ENCODE measurements at regions not wholly inside any gene's neighbourhood (a gene's known extent, or its start where the extent isn't known, plus 50 kb on each side); places are given as distances from the start of the nearest gene placed in this dataset.

- TF ChIP-seq, protein P1, sequence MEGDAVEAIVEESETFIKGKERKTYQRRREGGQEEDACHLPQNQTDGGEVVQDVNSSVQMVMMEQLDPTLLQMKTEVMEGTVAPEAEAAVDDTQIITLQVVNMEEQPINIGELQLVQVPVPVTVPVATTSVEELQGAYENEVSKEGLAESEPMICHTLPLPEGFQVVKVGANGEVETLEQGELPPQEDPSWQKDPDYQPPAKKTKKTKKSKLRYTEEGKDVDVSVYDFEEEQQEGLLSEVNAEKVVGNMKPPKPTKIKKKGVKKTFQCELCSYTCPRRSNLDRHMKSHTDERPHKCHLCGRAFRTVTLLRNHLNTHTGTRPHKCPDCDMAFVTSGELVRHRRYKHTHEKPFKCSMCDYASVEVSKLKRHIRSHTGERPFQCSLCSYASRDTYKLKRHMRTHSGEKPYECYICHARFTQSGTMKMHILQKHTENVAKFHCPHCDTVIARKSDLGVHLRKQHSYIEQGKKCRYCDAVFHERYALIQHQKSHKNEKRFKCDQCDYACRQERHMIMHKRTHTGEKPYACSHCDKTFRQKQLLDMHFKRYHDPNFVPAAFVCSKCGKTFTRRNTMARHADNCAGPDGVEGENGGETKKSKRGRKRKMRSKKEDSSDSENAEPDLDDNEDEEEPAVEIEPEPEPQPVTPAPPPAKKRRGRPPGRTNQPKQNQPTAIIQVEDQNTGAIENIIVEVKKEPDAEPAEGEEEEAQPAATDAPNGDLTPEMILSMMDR (IDR thresholded peaks at IDR 0.05), result no peak
- H3K9me3 Mint-ChIP-seq, result no peaks in the 10 kb centered on the region
- Histone ChIP-seq H3K36me3 (ENCODE audit: insufficient read depth, low read length) (no peaks in the 10 kb centered on the region), H3K27me3 (ENCODE audit: control insufficient read depth in 1 of 2, insufficient read depth in 2 of 2, low read length in 2 of 2) (peaks cover 2 to 4% of the 10 kb centered on the region in 2 experiments), H3K4me1 (ENCODE audit: insufficient read depth, low read length) (no peaks in the 10 kb centered on the region), H3K9me3 (ENCODE audit: control insufficient read depth in 1 of 2, insufficient read depth in 1 of 2, low read length in 2 of 2) (no peaks in the 10 kb centered on the region), H3K4me3 (ENCODE audit: low read length) (no peak overlapping the region), H3K27ac (ENCODE audit: low read depth in 1 of 2, low read length in 2 of 2) (no peak overlapping the region)
- no peaks in the 10 kb centered on the region for H3K4me1 Mint-ChIP-seq (ENCODE audit: low read depth)
- DNase-seq (no peak), ATAC-seq (ENCODE audit: poor library complexity) (no peak)
- H3K27ac Mint-ChIP-seq, result no peak overlapping the region
- CTCF ChIA-PET, result no interaction called here
- no peaks in the 10 kb centered on the region for H3K36me3 Mint-ChIP-seq (ENCODE audit: low read depth)
- POLR2A ChIA-PET, result no interaction called here
- intact Hi-C loops (cut with DNase I, micrococcal nuclease), result no loop called here
- H3K27me3 Mint-ChIP-seq, result peaks cover 20% of the 10 kb centered on the region
- no peak overlapping the region for H3K4me3 Mint-ChIP-seq
These were observed 81.7 kb downstream of the SDC1 start for GRCh38 chr2:20143263-20143662.

DNA sequence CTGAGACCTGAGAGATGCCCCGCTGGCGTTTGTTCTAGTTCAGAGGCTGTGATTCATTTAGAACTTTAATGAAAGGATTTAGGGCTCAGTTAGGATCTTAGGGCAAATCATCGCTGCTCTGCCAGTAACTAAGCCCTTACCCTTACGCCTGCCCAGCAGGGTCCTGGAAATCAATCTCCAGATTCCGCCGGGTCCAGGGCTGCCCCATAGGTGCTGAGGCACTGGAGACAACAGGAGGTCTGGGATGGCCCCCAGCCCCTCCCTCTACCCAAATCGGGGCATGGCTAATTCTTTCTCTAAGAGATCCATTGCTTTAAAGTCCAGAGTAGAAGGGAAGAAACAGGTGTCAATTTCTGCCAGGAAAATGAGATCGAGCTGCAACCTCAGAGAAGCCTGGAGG is 83.1 kb downstream of the SDC1 start:
- Histone ChIP-seq H3K27ac (ENCODE audit: low read depth in 1 of 2, low read length in 2 of 2) (no peak overlapping the region), H3K27me3 (ENCODE audit: control insufficient read depth in 1 of 2, insufficient read depth in 2 of 2, low read length in 2 of 2) (peaks cover 0 to 1% of the 10 kb centered on the region in 2 experiments), H3K4me3 (ENCODE audit: low read length) (no peak overlapping the region), H3K36me3 (ENCODE audit: insufficient read depth, low read length) (no peaks in the 10 kb centered on the region), H3K4me1 (ENCODE audit: insufficient read depth, low read length) (no peaks in the 10 kb centered on the region), H3K9me3 (ENCODE audit: control insufficient read depth in 1 of 2, insufficient read depth in 1 of 2, low read length in 2 of 2) (no peaks in the 10 kb centered on the region)
- no peaks in the 10 kb centered on the region for H3K9me3 Mint-ChIP-seq
- H3K4me3 Mint-ChIP-seq, result no peak overlapping the region
- POLR2A ChIA-PET, result no interaction called here
- CTCF ChIA-PET, result no interaction called here
- no peak overlapping the region for H3K27ac Mint-ChIP-seq
- H3K4me1 Mint-ChIP-seq (ENCODE audit: low read depth), result no peaks in the 10 kb centered on the region
- H3K27me3 Mint-ChIP-seq, result peaks cover 9% of the 10 kb centered on the region
- ATAC-seq (ENCODE audit: poor library complexity) (no peak), DNase-seq (no peak)
- no peaks in the 10 kb centered on the region for H3K36me3 Mint-ChIP-seq (ENCODE audit: low read depth)
- intact Hi-C loops (cut with DNase I, micrococcal nuclease), result no loop called here
- TF ChIP-seq, protein P1 (IDR thresholded peaks at IDR 0.05), result no peak

GRCh38 chr2:20141056-20141762 is 83.7 kb downstream of the SDC1 start:
- Mint-ChIP-seq H3K36me3 (ENCODE audit: low read depth) (no peaks in the 10 kb centered on the region), H3K4me3 (no peak overlapping the region), H3K27me3 (peaks cover 6% of the 10 kb centered on the region), H3K4me1 (ENCODE audit: low read depth) (no peaks in the 10 kb centered on the region), H3K27ac (no peak overlapping the region), H3K9me3 (no peaks in the 10 kb centered on the region)
- intact Hi-C loops (cut with DNase I, micrococcal nuclease), result no loop called here
- H3K4me3 ChIP-seq (ENCODE audit: low read length), result no peak overlapping the region
- no peaks in the 10 kb centered on the region for H3K27me3 ChIP-seq (ENCODE audit: control insufficient read depth in 1 of 2, insufficient read depth in 2 of 2, low read length in 2 of 2)
- POLR2A ChIA-PET, result no interaction called here
- ATAC-seq (ENCODE audit: poor library complexity) (no peak), DNase-seq (no peak)
- CTCF ChIA-PET, result no interaction called here
- TF ChIP-seq, protein P1 (IDR thresholded peaks at IDR 0.05), result no peak
- no peaks in the 10 kb centered on the region for H3K36me3 ChIP-seq (ENCODE audit: insufficient read depth, low read length)
- H3K9me3 ChIP-seq (ENCODE audit: control insufficient read depth in 1 of 2, insufficient read depth in 1 of 2, low read length in 2 of 2), result no peaks in the 10 kb centered on the region
- H3K4me1 ChIP-seq (ENCODE audit: insufficient read depth, low read length), result no peaks in the 10 kb centered on the region
- H3K27ac ChIP-seq (ENCODE audit: low read depth in 1 of 2, low read length in 2 of 2), result no peak overlapping the region

Measured in CD4-positive, alpha-beta T cell (primary cell).